ENCODE measurements at regions not wholly inside any gene's neighbourhood (a gene's known extent, or its start where the extent isn't known, plus 50 kb on each side); places are given as distances from the start of the nearest gene placed in this dataset.

GRCh38 chr11:116233561-116233960 is 539.2 kb downstream of the BUD13 start:
- Histone ChIP-seq H3K4me1 (no peaks in the 10 kb centered on the region), H3K4me3 (no peak overlapping the region), H3K27ac (no peak overlapping the region), H3K27me3 (no peaks in the 10 kb centered on the region), H3K9me3 (no peaks in the 10 kb centered on the region), H3K36me3 (ENCODE audit: low read depth, missing control alignments) (no peaks in the 10 kb centered on the region)
- DNase-seq = no peak
- WGBS, 2 donors = 59 to 67% methylated on average over 5 of the region's 5 CpGs
- intact Hi-C loops (cut with DNase I; ENCODE audit: low total_unique reads) = no loop called here
- TF ChIP-seq POLR2A (IDR thresholded peaks at IDR 0.05) (no peak), CTCF (IDR thresholded peaks at IDR 0.05) (no peak)

- Histone ChIP-seq H3K9me3 (no peaks in the 10 kb centered on the region), H3K27ac (no peak overlapping the region), H3K27me3 (no peaks in the 10 kb centered on the region), H3K4me3 (no peak overlapping the region), H3K36me3 (ENCODE audit: low read depth, missing control alignments) (no peaks in the 10 kb centered on the region), H3K4me1 (no peaks in the 10 kb centered on the region)
- WGBS, 2 donors = 53 to 73% methylated on average over 7 to 8 of the region's 8 CpGs
- TF ChIP-seq CTCF (IDR thresholded peaks at IDR 0.05) (no peak), POLR2A (IDR thresholded peaks at IDR 0.05) (no peak)
- no peak for DNase-seq
- intact Hi-C loops (cut with DNase I; ENCODE audit: low total_unique reads) = no loop called here
Measured at GRCh38 chr11:116232364-116232828, 540.4 kb downstream of the BUD13 start.

- Histone ChIP-seq H3K36me3 (ENCODE audit: low read depth, missing control alignments) (no peaks in the 10 kb centered on the region), H3K27me3 (no peaks in the 10 kb centered on the region), H3K4me1 (no peaks in the 10 kb centered on the region), H3K27ac (no peak overlapping the region), H3K4me3 (no peak overlapping the region), H3K9me3 (no peaks in the 10 kb centered on the region)
- TF ChIP-seq CTCF (IDR thresholded peaks at IDR 0.05) (no peak), POLR2A (IDR thresholded peaks at IDR 0.05) (no peak)
- no peak for DNase-seq
- intact Hi-C loops (cut with DNase I; ENCODE audit: low total_unique reads) = no loop called here
- 92 to 94% methylated on average over 7 of the region's 7 CpGs for WGBS, 2 donors
Measured at GRCh38 chr11:116231543-116231942, 541.2 kb downstream of the BUD13 start.

GRCh38 chr11:116230438-116230837 is 542.3 kb downstream of the BUD13 start:
- Histone ChIP-seq H3K4me1 (no peaks in the 10 kb centered on the region), H3K27ac (no peak overlapping the region), H3K9me3 (no peaks in the 10 kb centered on the region), H3K36me3 (ENCODE audit: low read depth, missing control alignments) (no peaks in the 10 kb centered on the region), H3K27me3 (no peaks in the 10 kb centered on the region), H3K4me3 (no peak overlapping the region)
- TF ChIP-seq POLR2A (IDR thresholded peaks at IDR 0.05) (no peak), CTCF (IDR thresholded peaks at IDR 0.05) (no peak)
- no peak for DNase-seq
- intact Hi-C loops (cut with DNase I; ENCODE audit: low total_unique reads) = no loop called here
- 97 to 99% methylated on average over 8 of the region's 8 CpGs for WGBS, 2 donors

GRCh38 chr11:116229236-116229970 is 543.4 kb downstream of the BUD13 start:
- WGBS, 2 donors = 70 to 74% methylated on average over 9 of the region's 9 CpGs
- Histone ChIP-seq H3K9me3 (no peaks in the 10 kb centered on the region), H3K27me3 (no peaks in the 10 kb centered on the region), H3K4me1 (no peaks in the 10 kb centered on the region), H3K27ac (no peak overlapping the region), H3K4me3 (no peak overlapping the region), H3K36me3 (ENCODE audit: low read depth, missing control alignments) (no peaks in the 10 kb centered on the region)
- no peak for TF ChIP-seq CTCF (IDR thresholded peaks at IDR 0.05)
- TF ChIP-seq POLR2A (IDR thresholded peaks at IDR 0.05) = no peak
- no peak for DNase-seq
- intact Hi-C loops (cut with DNase I; ENCODE audit: low total_unique reads) = no loop called here
